Erythroblast (primary cell): ENCODE measurements at regions not wholly inside any gene's neighbourhood (a gene's known extent, or its start where the extent isn't known, plus 50 kb on each side); places are given as distances from the start of the nearest gene placed in this dataset.

Source experiments
- GATA1 ChIP-seq: IDR thresholded peaks from 2 replicates; pipeline ENCODE4 v1.6.1; 2011; ENCODE audit warnings: low read depth, mild to moderate bottlenecking, control low read depth, low read length, moderate library complexity
- POLR2A ChIP-seq: IDR thresholded peaks from 2 replicates; pipeline ENCODE4 v1.6.1; 2011; ENCODE audit warnings: mild to moderate bottlenecking, low read length

DNA sequence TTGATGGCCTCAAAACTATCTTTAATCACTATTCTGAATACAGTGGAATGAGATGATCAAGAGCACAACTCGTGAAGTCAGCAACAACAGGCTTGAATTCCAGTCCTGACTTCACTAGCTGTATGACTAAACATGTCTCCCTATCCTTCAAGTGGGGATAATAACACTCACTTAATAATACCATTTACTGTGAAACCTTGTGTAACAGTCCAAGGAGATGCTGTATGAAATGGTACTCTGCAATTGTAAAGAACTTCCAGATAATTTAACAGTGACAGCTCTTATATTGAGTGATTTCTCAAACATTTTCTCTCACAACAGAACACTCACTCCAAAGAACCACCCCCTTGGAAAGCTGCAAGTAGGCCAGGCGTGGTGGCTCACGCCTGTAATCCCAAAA is 823.1 kb downstream of the DIAPH3 start:
- no peak for TF ChIP-seq POLR2A
- TF ChIP-seq GATA1, result no peak
